ENCODE measurements at regions not wholly inside any gene's neighbourhood (a gene's known extent, or its start where the extent isn't known, plus 50 kb on each side); places are given as distances from the start of the nearest gene placed in this dataset.

- ChIA-PET CTCF (interaction anchor here (2.5 to 6.0 kb wide), 3 partner anchors 11 to 12 kb away, joined by 18 to 48 read pairs (median 20); no protein-coding TSS in a partner anchor), POLR2A (no interaction called here)
- Histone ChIP-seq H3K9me3 (no peaks in the 10 kb centered on the region), H3K27ac (no peak overlapping the region), H3K4me3 (no peak overlapping the region), H3K4me1 (no peaks in the 10 kb centered on the region), H3K4me2 (no peak overlapping the region)
- 37% methylated on average over 11 of the region's 11 CpGs for WGBS (ENCODE audit: missing lambda C conversion rate)
- DNase-seq (ENCODE audit: low read depth in 1 of 2, low spot score in 1 of 2) = no peak
- FAIRE-seq = no peak
- TF ChIP-seq RARB (CRISPR knock-in tag; IDR thresholded peaks at IDR 0.05) (no peak), EHMT2 (IDR thresholded peaks at IDR 0.05; ENCODE audit: low read depth) (no peak), SMC3 (IDR thresholded peaks at IDR 0.05) (no peak), EP300 (IDR thresholded peaks at IDR 0.05) (no peak), USF2 (IDR thresholded peaks at IDR 0.05) (no peak), GATA3 (IDR thresholded peaks at IDR 0.05; ENCODE audit: borderline replicate concordance) (no peak), HES2 (IDR thresholded peaks at IDR 0.05) (no peak), CHD4 (IDR thresholded peaks at IDR 0.05; ENCODE audit: borderline replicate concordance) (no peak), JUNB (IDR thresholded peaks at IDR 0.05) (no peak), FOSL2 (IDR thresholded peaks at IDR 0.05) (no peak), FOSL2 (CRISPR knock-in tag; IDR thresholded peaks at IDR 0.05) (no peak), NR3C1 (IDR thresholded peaks at IDR 0.05) (no peak), FOXS1 (CRISPR knock-in tag; IDR thresholded peaks at IDR 0.05) (no peak), CHD2 (IDR thresholded peaks at IDR 0.05; ENCODE audit: low read length, partially characterized antibody) (no peak), MAZ (IDR thresholded peaks at IDR 0.05; ENCODE audit: borderline replicate concordance, low read depth, low read length) (no peak), RFX5 (IDR thresholded peaks at IDR 0.05) (no peak), PHF8 (IDR thresholded peaks at IDR 0.05; ENCODE audit: borderline replicate concordance, low read depth) (no peak), HDAC2 (IDR thresholded peaks at IDR 0.05) (no peak), RNF2 (IDR thresholded peaks at IDR 0.05; ENCODE audit: borderline replicate concordance, low read depth) (no peak)
- TF ChIP-seq, protein P1, sequence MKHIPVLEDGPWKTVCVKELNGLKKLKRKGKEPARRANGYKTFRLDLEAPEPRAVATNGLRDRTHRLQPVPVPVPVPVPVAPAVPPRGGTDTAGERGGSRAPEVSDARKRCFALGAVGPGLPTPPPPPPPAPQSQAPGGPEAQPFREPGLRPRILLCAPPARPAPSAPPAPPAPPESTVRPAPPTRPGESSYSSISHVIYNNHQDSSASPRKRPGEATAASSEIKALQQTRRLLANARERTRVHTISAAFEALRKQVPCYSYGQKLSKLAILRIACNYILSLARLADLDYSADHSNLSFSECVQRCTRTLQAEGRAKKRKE (CRISPR knock-in tag; IDR thresholded peaks at IDR 0.05; ENCODE audit: low read depth) = no peak
- no peak for ATAC-seq
These were observed 135.4 kb upstream of the RALGAPA2 start for GRCh38 chr20:20847814-20848213.

GRCh38 chr20:20843982-20844381 lies 131.5 kb upstream of the RALGAPA2 start:
- peak in 1 of 2 experiments; percentile 53; a peak in 2 of 6 replicates for ATAC-seq
- H3K4me1 ChIP-seq = no peaks in the 10 kb centered on the region
- no peaks in the 10 kb centered on the region for H3K9me3 ChIP-seq
- no peak overlapping the region for H3K4me2 ChIP-seq
- POLR2A ChIA-PET = no interaction called here
- TF ChIP-seq HOXA7 (CRISPR knock-in tag; IDR thresholded peaks at IDR 0.05) (no peak), PBX3 (IDR thresholded peaks at IDR 0.05) (no peak), ZSCAN20 (CRISPR knock-in tag; IDR thresholded peaks at IDR 0.05) (no peak), BCL3 (IDR thresholded peaks at IDR 0.05) (no peak), USF2 (IDR thresholded peaks at IDR 0.05) (no peak), FOSL2 (IDR thresholded peaks at IDR 0.05) (no peak), FOSL2 (CRISPR knock-in tag; IDR thresholded peaks at IDR 0.05) (no peak), RNF2 (IDR thresholded peaks at IDR 0.05; ENCODE audit: borderline replicate concordance, low read depth) (no peak), POLR2AphosphoS2 (conservative IDR thresholded peaks at IDR 0.05; ENCODE audit: low read length) (no peak), HEYL (CRISPR knock-in tag; IDR thresholded peaks at IDR 0.05) (no peak), CHD4 (IDR thresholded peaks at IDR 0.05; ENCODE audit: borderline replicate concordance) (no peak), ZFP36 (IDR thresholded peaks at IDR 0.05; ENCODE audit: borderline replicate concordance, partially characterized antibody) (no peak)
- TF ChIP-seq, protein P2, sequence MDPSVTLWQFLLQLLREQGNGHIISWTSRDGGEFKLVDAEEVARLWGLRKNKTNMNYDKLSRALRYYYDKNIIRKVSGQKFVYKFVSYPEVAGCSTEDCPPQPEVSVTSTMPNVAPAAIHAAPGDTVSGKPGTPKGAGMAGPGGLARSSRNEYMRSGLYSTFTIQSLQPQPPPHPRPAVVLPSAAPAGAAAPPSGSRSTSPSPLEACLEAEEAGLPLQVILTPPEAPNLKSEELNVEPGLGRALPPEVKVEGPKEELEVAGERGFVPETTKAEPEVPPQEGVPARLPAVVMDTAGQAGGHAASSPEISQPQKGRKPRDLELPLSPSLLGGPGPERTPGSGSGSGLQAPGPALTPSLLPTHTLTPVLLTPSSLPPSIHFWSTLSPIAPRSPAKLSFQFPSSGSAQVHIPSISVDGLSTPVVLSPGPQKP (IDR thresholded peaks at IDR 0.05; ENCODE audit: low read depth, low read length) = no peak
- TF ChIP-seq, protein P3, sequence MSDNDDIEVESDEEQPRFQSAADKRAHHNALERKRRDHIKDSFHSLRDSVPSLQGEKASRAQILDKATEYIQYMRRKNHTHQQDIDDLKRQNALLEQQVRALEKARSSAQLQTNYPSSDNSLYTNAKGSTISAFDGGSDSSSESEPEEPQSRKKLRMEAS (IDR thresholded peaks at IDR 0.05) = no peak
- H3K4me3 ChIP-seq = no peak overlapping the region
- CTCF ChIA-PET = interaction anchor here (1.0 to 6.0 kb wide), 12 partner anchors 9 to 771 kb away, joined by 3 to 48 read pairs (median 4); no protein-coding TSS in a partner anchor
- WGBS (ENCODE audit: missing lambda C conversion rate) = 13% methylated on average over 6 of the region's 6 CpGs
- H3K27ac ChIP-seq = no peak overlapping the region
- DNase-seq (ENCODE audit: low read depth in 1 of 2, low spot score in 1 of 2) = no peak
- FAIRE-seq = no peak
